HepG2 (cell line): ENCODE measurements at regions not wholly inside any gene's neighbourhood (a gene's known extent, or its start where the extent isn't known, plus 50 kb on each side); places are given as distances from the start of the nearest gene placed in this dataset.

Source experiments
- ATAC-seq: fragments of 200-7000 bp; cut with Tn5 transposase; 3 replicates; pipeline ENCODE4 v1.9.1; 2020; ENCODE audit warnings: mild to moderate bottlenecking, moderate library complexity
- BruUV-seq: library from RNA; stranded (reverse); fragments of 400-500 nt; replicated peaks from 2 replicates; lab custom pipeline; 2021; lab: Mats Ljungman, UMichigan
- CTCF ChIA-PET: fragments of 300-600 bp; formaldehyde crosslinking; extraction: SDS; loops from one replicate; lab custom pipeline; 2021; ENCODE audit warnings: low total read pairs, inconsistent platforms, low intra/inter-chr PET ratio; lab: Yijun Ruan, JAX
- POLR2A ChIA-PET: fragments of 350-600 bp; sonication (Branson Sonifier 250); formaldehyde crosslinking; loops from one replicate; lab custom pipeline; 2020; ENCODE audit warnings: antibody characterized with exemption, inconsistent platforms; lab: Yijun Ruan, JAX
- DNase-seq: peaks from one replicate; pipeline ENCODE4 v3.0.0-alpha.2; 2015; ENCODE audit warnings: low spot score
- FAIRE-seq: peaks from 3 replicates; lab custom pipeline; 2011; peaks lifted over from hg19 to GRCh38; lab: Jason Lieb, UNC
- H2AFZ ChIP-seq: one replicate; pipeline ENCODE4 v1.6.1; 2011; ENCODE audit warnings: low read length, inconsistent platforms
- H3K27ac ChIP-seq: fragments of 300-600 bp; 3 replicates; pipeline ENCODE4 v1.8.0; 2011; ENCODE audit warnings: mixed run types, mild to moderate bottlenecking, mixed read lengths, low read length, inconsistent platforms; ENCODE audit not compliant: insufficient read depth; ENCODE audit errors: extremely low read length
- H3K27me3 ChIP-seq, 2 experiments: fragments of 200-600 bp in 1 of 2; 2 replicates in 1 of 2; 3 replicates in 1 of 2; pipeline versions ENCODE4 v1.6.0 to v1.8.0; 2011; ENCODE audit warnings: low read length in 2 of 2, mild to moderate bottlenecking in 2 of 2, moderate library complexity in 2 of 2, inconsistent platforms in 1 of 2; ENCODE audit not compliant: insufficient read depth in 2 of 2, control insufficient read depth in 1 of 2
- H3K36me3 ChIP-seq, 2 experiments: fragments of 200-600 bp in 1 of 2; replicated peaks in 1 of 2; 2 replicates in 1 of 2; 3 replicates in 1 of 2; pipeline versions ENCODE4 v1.5.1 to v1.8.0; 2011; ENCODE audit warnings: low read length in 2 of 2, inconsistent platforms in 1 of 2; ENCODE audit not compliant: insufficient read depth in 2 of 2, control insufficient read depth in 1 of 2
- H3K4me1 ChIP-seq: 2 replicates; pipeline ENCODE4 v1.5.1; 2012; ENCODE audit warnings: low read length, inconsistent platforms; ENCODE audit not compliant: insufficient read depth
- H3K4me2 ChIP-seq: 2 replicates; pipeline ENCODE4 v1.6.0; 2011; ENCODE audit warnings: low read depth, low read length, inconsistent platforms
- H3K4me3 ChIP-seq, 3 experiments: fragments of 200-600 bp in 1 of 3; sonication (generic), shearing (Covaris generic) in 1 of 3; replicated peaks in 1 of 3; 2 replicates each; pipeline ENCODE4 v1.5.1; 2011 to 2016; ENCODE audit warnings: low read length in 3 of 3, inconsistent platforms in 2 of 3, low read depth in 2 of 3, mild to moderate bottlenecking in 2 of 3, control low read depth in 1 of 3, mixed read lengths in 1 of 3; ENCODE audit not compliant: insufficient read depth in 1 of 3
- H3K79me2 ChIP-seq: one replicate; pipeline ENCODE4 v1.6.1; 2011; ENCODE audit warnings: low read length, inconsistent platforms; ENCODE audit not compliant: insufficient read depth
- H3K9ac ChIP-seq: 2 replicates; pipeline ENCODE4 v1.6.0; 2011; ENCODE audit warnings: mild to moderate bottlenecking, low read depth, low read length, inconsistent platforms; ENCODE audit not compliant: insufficient read depth
- H3K9me3 ChIP-seq: 2 replicates; pipeline ENCODE4 v1.5.1; 2012; ENCODE audit warnings: mild to moderate bottlenecking, low read length
- H4K20me1 ChIP-seq: 2 replicates; pipeline ENCODE4 v1.6.0; 2011; ENCODE audit warnings: inconsistent platforms, mild to moderate bottlenecking, low read length, moderate library complexity; ENCODE audit not compliant: insufficient read depth
- DNMT1 ChIP-seq: sonication (generic); formaldehyde crosslinking; IDR thresholded peaks from 2 replicates; pipeline ENCODE4 v1.5.1; 2020; ENCODE audit warnings: mild to moderate bottlenecking, missing genetic modification reagents
- ERF ChIP-seq: IDR thresholded peaks from 2 replicates; pipeline ENCODE4 v1.6.1; 2018; ENCODE audit warnings: missing biosample characterization, missing genetic modification reagents
- EZH2 ChIP-seq: conservative IDR thresholded peaks from 2 replicates; pipeline ENCODE4 v1.6.1; 2012; ENCODE audit warnings: mild to moderate bottlenecking, low read depth, low read length, moderate library complexity
- MBNL3 ChIP-seq: fragments of 250-450 bp; sonication (Bioruptor Pico); conservative IDR thresholded peaks from 2 replicates; pipeline ENCODE4 v1.8.0; 2022; ENCODE audit warnings: mild to moderate bottlenecking, inconsistent platforms
- RARA ChIP-seq: IDR thresholded peaks from 2 replicates; pipeline ENCODE4 v1.6.1; 2016; ENCODE audit warnings: missing genetic modification reagents, missing compliant biosample characterization
- RCOR2 ChIP-seq: IDR thresholded peaks from 2 replicates; pipeline ENCODE4 v1.6.1; 2016; ENCODE audit warnings: missing biosample characterization, missing genetic modification reagents
- SIX4 ChIP-seq: sonication (generic); formaldehyde crosslinking; IDR thresholded peaks from 2 replicates; pipeline ENCODE4 v1.4.0; 2020; ENCODE audit warnings: missing genetic modification reagents
- TCF7L2 ChIP-seq: IDR thresholded peaks from 2 replicates; pipeline ENCODE4 v1.6.1; 2011; ENCODE audit warnings: mild to moderate bottlenecking, low read depth, low read length, moderate library complexity
- ZNF251 ChIP-seq: sonication (generic); formaldehyde crosslinking; IDR thresholded peaks from 2 replicates; pipeline ENCODE4 v1.9.0; 2021; ENCODE audit warnings: mild to moderate bottlenecking, missing genetic modification reagents
- ZNF317 ChIP-seq: sonication (generic); formaldehyde crosslinking; IDR thresholded peaks from 2 replicates; pipeline ENCODE4 v1.5.0; 2020; ENCODE audit warnings: mild to moderate bottlenecking, missing genetic modification reagents
- ZNF414 ChIP-seq: sonication (generic); formaldehyde crosslinking; IDR thresholded peaks from 2 replicates; pipeline ENCODE4 v1.5.0; 2020; ENCODE audit warnings: missing genetic modification reagents
- ZNF572 ChIP-seq: sonication (generic); formaldehyde crosslinking; IDR thresholded peaks from 2 replicates; pipeline ENCODE4 v1.5.1; 2020; ENCODE audit warnings: mild to moderate bottlenecking, missing genetic modification reagents
- ZNF609 ChIP-seq: sonication (generic); formaldehyde crosslinking; IDR thresholded peaks from 2 replicates; pipeline ENCODE4 v1.4.0; 2020; ENCODE audit warnings: mild to moderate bottlenecking, missing genetic modification reagents, borderline replicate concordance
- ZNF660 ChIP-seq: sonication (generic); formaldehyde crosslinking; IDR thresholded peaks from 2 replicates; pipeline ENCODE4 v1.5.1; 2020; ENCODE audit warnings: mild to moderate bottlenecking, low read depth, missing genetic modification reagents, borderline replicate concordance
- ZNF788 ChIP-seq: sonication (generic); formaldehyde crosslinking; IDR thresholded peaks from 2 replicates; pipeline ENCODE4 v1.5.0; 2020; ENCODE audit warnings: mild to moderate bottlenecking, missing genetic modification reagents, borderline replicate concordance
- ZNF839 ChIP-seq: sonication (generic); formaldehyde crosslinking; IDR thresholded peaks from 2 replicates; pipeline ENCODE4 v1.4.0; 2020; ENCODE audit warnings: missing genetic modification reagents, mild to moderate bottlenecking, borderline replicate concordance
- WGBS: methylation state at CpG from one replicate; pipeline ENCODE4 v1.1.6; 2017; ENCODE audit warnings: low lambda C conversion rate; 5-methylcytosine and 5-hydroxymethylcytosine counted together
- in situ Hi-C: cut with HindIII; loops from 2 replicates; pipeline ENCODE4 v1.10.0; 2017; ENCODE audit warnings: low pct_unique_long_range_greater_than_20kb; ENCODE audit not compliant: extremely low pct_ligation_motif_present
- intact Hi-C: fragments of 100-400 bp; cut with micrococcal nuclease; formaldehyde crosslinking; loops from one replicate; pipeline ENCODE4 v1.10.0; 2022; ENCODE audit not compliant: unreplicated experiment

DNA sequence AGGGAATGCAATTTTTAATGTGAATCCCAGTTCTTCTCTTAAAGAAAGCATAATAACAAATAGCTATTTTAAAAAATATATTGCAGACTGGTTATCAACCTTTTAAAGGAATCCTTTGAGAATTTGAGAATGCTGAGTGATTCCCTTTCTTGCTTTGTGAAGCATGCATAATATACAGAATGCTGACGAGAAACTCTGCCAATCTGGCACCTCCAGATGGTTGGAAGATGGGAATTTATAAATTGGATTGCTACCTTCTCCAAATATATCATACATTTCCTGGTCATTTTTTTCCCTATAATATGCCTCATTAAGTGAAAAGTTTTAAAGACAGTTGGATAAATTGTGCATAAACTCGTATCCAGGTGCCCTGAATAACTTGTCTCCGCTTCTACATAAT lies 333.9 kb upstream of the ARPP21 start:
- no peak for FAIRE-seq
- TF ChIP-seq ZNF609 (CRISPR knock-in tag) (no peak), ERF (CRISPR knock-in tag) (no peak), EZH2 (no peak), ZNF572 (CRISPR knock-in tag) (no peak), RCOR2 (CRISPR knock-in tag) (no peak), RARA (CRISPR knock-in tag) (no peak), DNMT1 (no peak), TCF7L2 (no peak), ZNF839 (no peak), MBNL3 (CRISPR knock-in tag) (no peak), ZNF414 (CRISPR knock-in tag) (no peak), ZNF251 (CRISPR knock-in tag) (no peak), ZNF317 (CRISPR knock-in tag) (no peak), SIX4 (CRISPR knock-in tag) (no peak), ZNF660 (no peak), ZNF788 (no peak)
- TF ChIP-seq, all 625 proteins: peak for 0
- no TSS peak for BruUV-seq
- H4K20me1 ChIP-seq = no peaks in the 10 kb centered on the region
- ChIA-PET CTCF (no interaction called here), POLR2A (no interaction called here)
- H3K79me2 ChIP-seq = no peaks in the 10 kb centered on the region
- no peaks in the 10 kb centered on the region for H3K4me1 ChIP-seq
- no peaks in the 10 kb centered on the region for H3K36me3 ChIP-seq
- no peak overlapping the region for H3K9ac ChIP-seq
- no peaks in the 10 kb centered on the region for H3K27me3 ChIP-seq
- no peak overlapping the region for H3K4me3 ChIP-seq
- intact Hi-C loops = no loop called here
- H3K4me2 ChIP-seq = no peak overlapping the region
- no peak overlapping the region for H3K27ac ChIP-seq
- DNase-seq = no peak
- in situ Hi-C loops = no loop called here
- H2AFZ ChIP-seq = no peak overlapping the region
- peaks cover 29% of the 10 kb centered on the region for H3K9me3 ChIP-seq
- no peak for ATAC-seq
- WGBS = 1% methylated on average over 3 of the region's 3 CpGs
